Neutrophil (primary cell): ENCODE measurements at regions not wholly inside any gene's neighbourhood (a gene's known extent, or its start where the extent isn't known, plus 50 kb on each side); places are given as distances from the start of the nearest gene placed in this dataset.
"Not testable (repeated sequence)": the region's sequence is repeated elsewhere in the genome, so short reads cannot be mapped to it uniquely, and the experiment has no call there.

Experiments used
- H3K27ac ChIP-seq: fragments of 200-600 bp; sonication (generic); 2 replicates; pipeline ENCODE4 v1.5.1; 2016; ENCODE audit warnings: mild to moderate bottlenecking, moderate library complexity
- H3K27me3 ChIP-seq: fragments of 200-600 bp; sonication (generic); 2 replicates; pipeline ENCODE4 v1.6.0; 2016; ENCODE audit warnings: mild to moderate bottlenecking
- H3K36me3 ChIP-seq: fragments of 200-600 bp; sonication (generic); 2 replicates; pipeline ENCODE4 v1.5.1; 2017
- H3K4me1 ChIP-seq, 2 experiments: fragments of 200-600 bp in 1 of 2; sonication (generic) in 1 of 2; 1 replicate in 1 of 2; 2 replicates in 1 of 2; pipeline versions ENCODE4 v1.5.1 to v1.6.1; 2013 to 2016; ENCODE audit warnings: low read depth in 1 of 2, low read length in 1 of 2, mild to moderate bottlenecking in 1 of 2, moderate library complexity in 1 of 2; ENCODE audit not compliant: control insufficient read depth in 1 of 2, insufficient read depth in 1 of 2
- H3K4me3 ChIP-seq, 2 experiments: fragments of 200-600 bp in 1 of 2; sonication (generic) in 1 of 2; 1 replicate in 1 of 2; 2 replicates in 1 of 2; pipeline ENCODE4 v1.5.1; 2013 to 2016; ENCODE audit warnings: low read depth in 1 of 2, low read length in 1 of 2, mild to moderate bottlenecking in 1 of 2, moderate library complexity in 1 of 2
- H3K9me3 ChIP-seq: fragments of 200-600 bp; sonication (generic); 2 replicates; pipeline ENCODE4 v1.5.1; 2016
- CTCF ChIP-seq: fragments of 200-600 bp; sonication (generic); IDR thresholded peaks from 2 replicates; pipeline ENCODE4 v1.5.1; 2016; ENCODE audit warnings: antibody characterized with exemption

GRCh38 chr4:3911252-3911856, 145.2 kb downstream of the ADRA2C start:
- no peaks in the 10 kb centered on the region for H3K36me3 ChIP-seq
- no peak for TF ChIP-seq CTCF
- H3K9me3 ChIP-seq, result no peaks in the 10 kb centered on the region
- peaks cover 6% of the 10 kb centered on the region for H3K27me3 ChIP-seq
- H3K27ac ChIP-seq, result no peak overlapping the region
- no peak overlapping the region for H3K4me3 ChIP-seq
- no peaks in the 10 kb centered on the region for H3K4me1 ChIP-seq

- not testable (repeated sequence) for H3K4me3 ChIP-seq, H3K36me3 ChIP-seq, H3K4me1 ChIP-seq, H3K9me3 ChIP-seq, H3K27ac ChIP-seq, H3K27me3 ChIP-seq
These were observed 148.3 kb downstream of the ADRA2C start for GRCh38 chr4:3914511-3914910.

- H3K27ac ChIP-seq, H3K36me3 ChIP-seq, H3K4me3 ChIP-seq, H3K9me3 ChIP-seq, H3K27me3 ChIP-seq, H3K4me1 ChIP-seq: not testable (repeated sequence)
These were observed 153.3 kb downstream of the ADRA2C start for GRCh38 chr4:3919509-3919908.

- H3K4me3 ChIP-seq, H3K36me3 ChIP-seq, H3K27ac ChIP-seq, H3K9me3 ChIP-seq, H3K4me1 ChIP-seq, H3K27me3 ChIP-seq: not testable (repeated sequence)
These were observed 155.7 kb downstream of the ADRA2C start for GRCh38 chr4:3921902-3922301.

GRCh38 chr4:3925841-3926240, 159.7 kb downstream of the ADRA2C start:
- not testable (repeated sequence) for H3K27ac ChIP-seq, H3K4me1 ChIP-seq, H3K4me3 ChIP-seq

DNA sequence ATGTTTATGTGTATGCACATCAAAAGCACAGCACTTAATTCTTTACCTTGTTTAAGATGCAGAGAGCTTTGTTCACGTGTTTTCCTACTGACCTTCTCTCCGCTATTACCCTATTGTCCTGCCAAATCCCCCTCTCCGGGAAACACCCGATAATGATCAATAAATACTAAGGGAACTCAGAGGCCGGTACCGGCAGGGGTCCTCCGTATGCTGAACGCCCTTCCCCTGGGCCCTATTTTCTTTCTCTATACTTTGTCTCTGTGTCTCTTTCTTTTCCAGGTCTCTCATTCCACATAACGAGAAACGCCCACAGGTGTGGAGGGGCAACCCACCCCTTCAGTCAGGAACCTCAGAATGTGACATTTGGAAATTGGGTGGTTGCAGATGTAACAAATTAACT, 160.1 kb downstream of the ADRA2C start:
- H3K4me1 ChIP-seq, H3K27ac ChIP-seq, H3K4me3 ChIP-seq, H3K9me3 ChIP-seq, H3K36me3 ChIP-seq: not testable (repeated sequence)
- peaks cover 22% of the 10 kb centered on the region for H3K27me3 ChIP-seq

More at GRCh38 chr4:3925841-3926240, 159.7 kb downstream of the ADRA2C start:
- peaks cover 22% of the 10 kb centered on the region for H3K27me3 ChIP-seq
- H3K36me3 ChIP-seq, H3K9me3 ChIP-seq: not testable (repeated sequence)

- H3K27me3 ChIP-seq, result peaks cover 22% of the 10 kb centered on the region
- H3K36me3 ChIP-seq, H3K9me3 ChIP-seq, H3K4me3 ChIP-seq, H3K4me1 ChIP-seq, H3K27ac ChIP-seq: not testable (repeated sequence)
These were observed 161.0 kb downstream of the ADRA2C start for GRCh38 chr4:3926969-3927755.

- H3K9me3 ChIP-seq, H3K36me3 ChIP-seq, H3K4me3 ChIP-seq, H3K27ac ChIP-seq, H3K4me1 ChIP-seq: not testable (repeated sequence)
- peaks cover 22% of the 10 kb centered on the region for H3K27me3 ChIP-seq
These were observed 163.2 kb downstream of the ADRA2C start for GRCh38 chr4:3929431-3929830.

GRCh38 chr4:3932734-3933133, 166.5 kb downstream of the ADRA2C start:
- H3K36me3 ChIP-seq, result not testable (repeated sequence)

DNA sequence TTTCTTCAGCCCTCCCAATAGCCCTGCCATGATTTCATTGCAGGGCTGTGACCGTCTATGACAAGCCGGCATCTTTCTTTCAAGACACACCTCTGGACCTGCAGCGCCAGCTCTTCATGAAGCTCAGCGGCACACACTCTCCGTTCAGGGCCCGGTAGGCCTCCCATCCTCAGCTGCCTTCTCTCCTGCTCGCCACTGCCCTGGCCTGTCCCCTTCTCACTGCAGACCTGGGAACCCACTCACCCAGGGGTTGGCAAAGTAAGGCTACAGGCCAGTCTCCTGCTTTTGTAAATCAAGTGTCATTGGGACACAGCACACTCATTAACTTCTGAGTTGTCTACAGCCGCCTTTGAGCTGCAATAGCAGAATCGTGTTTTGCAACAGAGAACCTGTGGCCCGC, 169.2 kb downstream of the ADRA2C start:
- not testable (repeated sequence) for H3K9me3 ChIP-seq, H3K36me3 ChIP-seq, H3K4me3 ChIP-seq, H3K27me3 ChIP-seq, H3K4me1 ChIP-seq, H3K27ac ChIP-seq

More at GRCh38 chr4:3932734-3933133, 166.5 kb downstream of the ADRA2C start:
- not testable (repeated sequence) for H3K4me3 ChIP-seq, H3K9me3 ChIP-seq, H3K4me1 ChIP-seq, H3K27ac ChIP-seq
- peaks cover 10% of the 10 kb centered on the region for H3K27me3 ChIP-seq
